ENCODE measurements at regions not wholly inside any gene's neighbourhood (a gene's known extent, or its start where the extent isn't known, plus 50 kb on each side); places are given as distances from the start of the nearest gene placed in this dataset.
A peak's percentile ranks its signal among the peaks of the same experiment; 100 is the strongest.
"Not testable (repeated sequence)": the region's sequence is repeated elsewhere in the genome, so short reads cannot be mapped to it uniquely, and the experiment has no call there.

DNA sequence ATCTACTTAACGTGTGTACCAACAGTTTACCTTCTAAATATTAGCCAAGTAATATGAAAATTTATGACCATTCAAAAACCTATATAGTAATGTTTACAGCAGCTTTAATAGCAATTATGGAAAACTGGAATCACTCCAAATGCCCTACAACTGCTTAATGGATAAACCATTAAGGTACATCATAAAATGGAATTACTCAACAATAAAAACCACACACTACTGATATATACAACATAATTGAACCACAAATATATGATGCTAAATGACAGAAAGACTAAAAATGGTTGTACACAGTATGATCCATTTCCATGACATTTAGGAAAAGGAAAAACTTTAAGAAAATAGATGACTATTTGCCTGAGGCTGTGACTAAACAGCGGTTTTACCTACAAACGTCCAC lies 467.1 kb upstream of the EPHA6 start:
- H3K9me3 ChIP-seq (ENCODE audit: control insufficient read depth, low read length): no peaks in the 10 kb centered on the region
- intact Hi-C loops (cut with DNase I): no loop called here
- no peak overlapping the region for H3K27ac ChIP-seq (ENCODE audit: low read depth in 1 of 2, low read length in 2 of 2)
- no peak for DNase-seq
- no peak for ATAC-seq (ENCODE audit: low FRiP score)
- 61 to 63% methylated on average over 3 of the region's 3 CpGs for WGBS, 2 donors
- no peak overlapping the region for H3K4me3 ChIP-seq (ENCODE audit: low read length in 2 of 2)
- no peaks in the 10 kb centered on the region for H3K4me1 ChIP-seq (ENCODE audit: control insufficient read depth in 1 of 2, insufficient read depth in 2 of 2, low read length in 2 of 2)
- no peaks in the 10 kb centered on the region for H3K27me3 ChIP-seq (ENCODE audit: control insufficient read depth in 1 of 2, insufficient read depth in 2 of 2, low read length in 1 of 2)
- no peaks in the 10 kb centered on the region for H3K36me3 ChIP-seq (ENCODE audit: control insufficient read depth in 1 of 2, insufficient read depth in 2 of 2, low read length in 1 of 2)

DNA sequence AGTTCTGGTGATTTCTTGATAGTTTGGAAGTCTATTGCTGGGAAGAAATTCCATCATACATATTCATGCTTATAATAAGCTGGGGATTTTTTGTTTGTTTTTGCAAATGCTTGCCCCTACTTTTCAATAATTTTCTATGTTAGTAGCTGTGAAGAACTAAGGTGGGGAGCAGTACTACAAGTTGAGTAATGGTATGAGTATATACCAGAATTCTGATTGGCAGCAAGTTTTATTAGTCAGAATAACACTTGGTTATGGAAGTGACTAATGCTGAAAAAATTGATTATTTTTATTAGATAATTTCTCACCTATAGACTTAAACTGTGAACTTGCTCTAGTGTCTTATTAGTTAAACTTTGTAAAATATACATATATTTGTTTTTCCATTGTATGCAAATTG lies 462.8 kb upstream of the EPHA6 start:
- H3K4me3 ChIP-seq (ENCODE audit: low read length in 2 of 2); ATAC-seq (ENCODE audit: low FRiP score); H3K4me1 ChIP-seq (ENCODE audit: control insufficient read depth in 1 of 2, insufficient read depth in 2 of 2, low read length in 2 of 2); H3K36me3 ChIP-seq (ENCODE audit: control insufficient read depth in 1 of 2, insufficient read depth in 2 of 2, low read length in 1 of 2); H3K9me3 ChIP-seq (ENCODE audit: control insufficient read depth, low read length); DNase-seq; H3K27me3 ChIP-seq (ENCODE audit: control insufficient read depth in 1 of 2, insufficient read depth in 2 of 2, low read length in 1 of 2); intact Hi-C loops (cut with DNase I); H3K27ac ChIP-seq (ENCODE audit: low read depth in 1 of 2, low read length in 2 of 2): not testable (repeated sequence)

GRCh38 chr3:96354106-96354505 lies 460.3 kb upstream of the EPHA6 start:
- H3K4me1 ChIP-seq (ENCODE audit: control insufficient read depth in 1 of 2, insufficient read depth in 2 of 2, low read length in 2 of 2): no peaks in the 10 kb centered on the region
- ATAC-seq (ENCODE audit: low FRiP score) (no peak), DNase-seq (no peak)
- intact Hi-C loops (cut with DNase I): no loop called here
- WGBS, 2 donors: 76 to 78% methylated on average over 2 of the region's 2 CpGs
- H3K9me3 ChIP-seq (ENCODE audit: control insufficient read depth, low read length): no peaks in the 10 kb centered on the region
- H3K4me3 ChIP-seq (ENCODE audit: low read length in 2 of 2): no peak overlapping the region
- no peaks in the 10 kb centered on the region for H3K36me3 ChIP-seq (ENCODE audit: control insufficient read depth in 1 of 2, insufficient read depth in 2 of 2, low read length in 1 of 2)
- no peaks in the 10 kb centered on the region for H3K27me3 ChIP-seq (ENCODE audit: control insufficient read depth in 1 of 2, insufficient read depth in 2 of 2, low read length in 1 of 2)
- no peak overlapping the region for H3K27ac ChIP-seq (ENCODE audit: low read depth in 1 of 2, low read length in 2 of 2)

DNA sequence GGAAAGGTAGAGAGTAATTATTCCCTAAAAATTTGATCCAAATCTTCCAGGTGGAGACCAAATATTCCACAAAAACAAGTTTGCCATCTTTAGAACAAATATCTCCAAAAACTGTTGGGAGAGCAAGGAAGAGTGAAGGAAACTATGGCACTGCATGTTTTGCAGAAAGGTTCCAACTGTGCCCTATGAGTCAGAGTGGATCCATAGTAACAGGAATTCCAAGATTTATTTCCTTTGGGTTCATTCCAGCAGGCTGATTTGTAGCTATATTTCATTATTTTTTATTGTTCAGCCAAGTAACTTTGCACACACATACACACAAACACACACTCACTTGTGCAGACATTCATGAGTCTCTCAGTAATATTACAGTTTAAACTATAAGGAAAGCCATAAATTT lies 459.7 kb upstream of the EPHA6 start:
- no peak overlapping the region for H3K27ac ChIP-seq (ENCODE audit: low read depth in 1 of 2, low read length in 2 of 2)
- intact Hi-C loops (cut with DNase I): no loop called here

GRCh38 chr3:96361241-96361640 lies 453.2 kb upstream of the EPHA6 start:
- no peak for ATAC-seq (ENCODE audit: low FRiP score)
- intact Hi-C loops (cut with DNase I): no loop called here
- Histone ChIP-seq H3K4me3 (ENCODE audit: low read length in 2 of 2) (no peak overlapping the region), H3K27ac (ENCODE audit: low read depth in 1 of 2, low read length in 2 of 2) (no peak overlapping the region), H3K4me1 (ENCODE audit: control insufficient read depth in 1 of 2, insufficient read depth in 2 of 2, low read length in 2 of 2) (no peaks in the 10 kb centered on the region), H3K9me3 (ENCODE audit: control insufficient read depth, low read length) (peaks cover 3% of the 10 kb centered on the region), H3K36me3 (ENCODE audit: control insufficient read depth in 1 of 2, insufficient read depth in 2 of 2, low read length in 1 of 2) (no peaks in the 10 kb centered on the region), H3K27me3 (ENCODE audit: control insufficient read depth in 1 of 2, insufficient read depth in 2 of 2, low read length in 1 of 2) (no peaks in the 10 kb centered on the region)
- DNase-seq: no peak
- WGBS, 2 donors: 72 to 82% methylated on average over 1 of the region's 1 CpG

More for the DNA sequence above, 459.7 kb upstream of the EPHA6 start:
- ATAC-seq (ENCODE audit: low FRiP score): no peak
- no peak overlapping the region for H3K4me3 ChIP-seq (ENCODE audit: low read length in 2 of 2)
- no peaks in the 10 kb centered on the region for H3K9me3 ChIP-seq (ENCODE audit: control insufficient read depth, low read length)
- H3K27me3 ChIP-seq (ENCODE audit: control insufficient read depth in 1 of 2, insufficient read depth in 2 of 2, low read length in 1 of 2): no peaks in the 10 kb centered on the region
- no peaks in the 10 kb centered on the region for H3K36me3 ChIP-seq (ENCODE audit: control insufficient read depth in 1 of 2, insufficient read depth in 2 of 2, low read length in 1 of 2)
- DNase-seq: no peak
- H3K4me1 ChIP-seq (ENCODE audit: control insufficient read depth in 1 of 2, insufficient read depth in 2 of 2, low read length in 2 of 2): no peaks in the 10 kb centered on the region

DNA sequence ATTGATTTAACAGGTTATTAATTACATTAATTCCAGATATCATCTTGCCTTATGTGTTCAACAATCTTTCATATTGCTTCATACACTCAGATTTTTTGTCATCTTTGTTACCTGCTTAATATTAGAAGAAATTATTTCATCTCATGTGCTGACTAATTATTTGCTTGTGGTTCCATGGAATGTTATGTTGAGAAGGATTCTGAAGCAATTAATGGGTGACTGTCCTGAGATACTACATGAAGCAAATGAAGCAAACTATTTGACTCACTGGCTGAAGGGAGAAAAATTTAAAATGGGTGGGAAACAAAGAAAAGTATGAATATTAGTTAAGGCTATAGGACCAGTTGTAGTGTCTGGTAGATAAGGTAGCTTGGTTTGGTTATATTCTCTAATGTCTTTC lies 443.8 kb upstream of the EPHA6 start:
- ATAC-seq (ENCODE audit: low FRiP score) (no peak), DNase-seq (no peak)
- Histone ChIP-seq H3K27ac (ENCODE audit: low read depth in 1 of 2, low read length in 2 of 2) (no peak overlapping the region), H3K4me3 (ENCODE audit: low read length in 2 of 2) (no peak overlapping the region), H3K27me3 (ENCODE audit: control insufficient read depth in 1 of 2, insufficient read depth in 2 of 2, low read length in 1 of 2) (no peaks in the 10 kb centered on the region), H3K4me1 (ENCODE audit: control insufficient read depth in 1 of 2, insufficient read depth in 2 of 2, low read length in 2 of 2) (no peaks in the 10 kb centered on the region), H3K36me3 (ENCODE audit: control insufficient read depth in 1 of 2, insufficient read depth in 2 of 2, low read length in 1 of 2) (no peaks in the 10 kb centered on the region), H3K9me3 (ENCODE audit: control insufficient read depth, low read length) (no peaks in the 10 kb centered on the region)
- intact Hi-C loops (cut with DNase I): no loop called here

DNA sequence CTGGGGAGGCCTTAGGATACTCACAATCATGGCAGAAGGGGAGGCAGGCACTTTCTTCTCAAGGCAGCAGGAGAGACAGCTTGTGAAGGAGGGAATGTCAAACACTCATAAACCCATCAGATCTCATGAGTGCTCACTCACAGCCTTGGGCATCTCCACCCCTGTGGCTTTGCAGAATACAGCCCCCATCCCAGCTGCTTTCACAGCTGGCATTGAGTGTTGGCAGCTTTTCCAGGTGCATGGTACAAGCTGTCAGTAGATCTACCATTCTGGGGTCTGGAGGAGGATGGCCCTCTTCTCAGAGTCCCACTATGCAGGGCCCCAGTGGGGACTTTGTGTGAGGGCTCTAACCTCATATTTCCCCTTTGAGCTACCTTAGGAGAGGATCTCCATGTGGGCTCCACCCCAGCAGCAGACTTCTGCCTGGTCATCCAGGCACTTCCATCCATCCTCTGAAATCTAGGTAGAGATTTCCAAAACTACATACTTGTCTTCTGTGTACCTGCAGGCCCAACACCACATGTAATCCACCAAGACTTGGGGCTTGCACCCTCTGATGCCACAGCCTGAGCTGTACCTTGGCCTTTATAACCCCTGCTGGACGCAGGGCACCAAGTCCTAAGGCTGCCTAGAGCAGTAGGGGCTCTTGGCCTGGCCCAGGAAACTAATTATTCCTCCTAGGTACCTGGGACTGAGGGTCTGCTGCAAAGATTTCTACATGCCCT lies 404.2 kb upstream of the EPHA6 start:
- Histone ChIP-seq H3K4me3 (ENCODE audit: low read length in 2 of 2) (no peak overlapping the region), H3K4me1 (ENCODE audit: control insufficient read depth in 1 of 2, insufficient read depth in 2 of 2, low read length in 2 of 2) (no peaks in the 10 kb centered on the region), H3K27ac (ENCODE audit: low read depth in 1 of 2, low read length in 2 of 2) (no peak overlapping the region), H3K36me3 (ENCODE audit: control insufficient read depth in 1 of 2, insufficient read depth in 2 of 2, low read length in 1 of 2) (no peaks in the 10 kb centered on the region), H3K27me3 (ENCODE audit: control insufficient read depth in 1 of 2, insufficient read depth in 2 of 2, low read length in 1 of 2) (no peaks in the 10 kb centered on the region), H3K9me3 (ENCODE audit: control insufficient read depth, low read length) (no peaks in the 10 kb centered on the region)
- DNase-seq (no peak), ATAC-seq (ENCODE audit: low FRiP score) (peak; percentile 15)
- 45 to 47% methylated on average over 1 of the region's 1 CpG for WGBS, 2 donors
- intact Hi-C loops (cut with DNase I): no loop called here

GRCh38 chr3:96416549-96417255 lies 397.7 kb upstream of the EPHA6 start:
- ATAC-seq (ENCODE audit: low FRiP score): no peak

DNA sequence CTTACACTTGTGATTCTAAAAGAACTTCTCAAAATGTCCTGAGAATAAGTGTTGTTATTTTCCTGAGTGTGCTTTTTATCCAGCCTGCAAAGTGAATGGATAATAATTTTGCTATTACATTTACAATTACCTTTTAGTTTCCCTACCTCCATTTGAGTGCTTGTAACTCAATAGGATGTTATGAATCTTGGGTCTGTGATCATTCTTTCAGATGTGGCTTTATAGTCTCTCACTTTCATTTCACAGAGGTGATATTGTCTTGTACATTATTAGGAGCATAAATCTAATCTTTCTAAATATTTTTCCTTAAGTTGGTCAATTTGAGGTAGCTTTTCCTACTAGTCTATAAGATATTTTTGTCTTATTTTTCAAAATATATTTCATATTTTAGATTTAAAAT lies 386.3 kb upstream of the EPHA6 start:
- Histone ChIP-seq H3K27me3 (ENCODE audit: control insufficient read depth in 1 of 2, insufficient read depth in 2 of 2, low read length in 1 of 2) (no peaks in the 10 kb centered on the region), H3K4me3 (ENCODE audit: low read length in 2 of 2) (no peak overlapping the region), H3K9me3 (ENCODE audit: control insufficient read depth, low read length) (no peaks in the 10 kb centered on the region), H3K4me1 (ENCODE audit: control insufficient read depth in 1 of 2, insufficient read depth in 2 of 2, low read length in 2 of 2) (no peaks in the 10 kb centered on the region), H3K27ac (ENCODE audit: low read depth in 1 of 2, low read length in 2 of 2) (no peak overlapping the region), H3K36me3 (ENCODE audit: control insufficient read depth in 1 of 2, insufficient read depth in 2 of 2, low read length in 1 of 2) (no peaks in the 10 kb centered on the region)
- no peak for ATAC-seq (ENCODE audit: low FRiP score)
- no peak for DNase-seq
- intact Hi-C loops (cut with DNase I): no loop called here

More at GRCh38 chr3:96416549-96417255, 397.7 kb upstream of the EPHA6 start:
- Histone ChIP-seq H3K36me3 (ENCODE audit: control insufficient read depth in 1 of 2, insufficient read depth in 2 of 2, low read length in 1 of 2) (no peaks in the 10 kb centered on the region), H3K9me3 (ENCODE audit: control insufficient read depth, low read length) (no peaks in the 10 kb centered on the region), H3K27me3 (ENCODE audit: control insufficient read depth in 1 of 2, insufficient read depth in 2 of 2, low read length in 1 of 2) (no peaks in the 10 kb centered on the region), H3K27ac (ENCODE audit: low read depth in 1 of 2, low read length in 2 of 2) (no peak overlapping the region), H3K4me3 (ENCODE audit: low read length in 2 of 2) (no peak overlapping the region), H3K4me1 (ENCODE audit: control insufficient read depth in 1 of 2, insufficient read depth in 2 of 2, low read length in 2 of 2) (no peaks in the 10 kb centered on the region)
- 92 to 93% methylated on average over 5 of the region's 5 CpGs for WGBS, 2 donors
- no peak for DNase-seq
- intact Hi-C loops (cut with DNase I): no loop called here

Measured in aorta (tissue), 5 donors.